H1 (cell line): ENCODE measurements at regions not wholly inside any gene's neighbourhood (a gene's known extent, or its start where the extent isn't known, plus 50 kb on each side); places are given as distances from the start of the nearest gene placed in this dataset.

Source experiments
- POLR2A ChIP-seq, 2 experiments: IDR thresholded peaks; 1 replicate in 1 of 2; 2 replicates in 1 of 2; pipeline ENCODE4 v1.6.1; 2011; ENCODE audit warnings: low read depth in 2 of 2, low read length in 2 of 2, mild to moderate bottlenecking in 2 of 2; ENCODE audit errors: control extremely low read depth in 1 of 2
- YY1 ChIP-seq: IDR thresholded peaks from 2 replicates; pipeline ENCODE4 v1.6.1; 2011; ENCODE audit warnings: low read depth, mild to moderate bottlenecking, low read length
- TF ChIP-seq, protein P1 (sequence below), 3 experiments: IDR thresholded peaks; 1 replicate in 2 of 3; 2 replicates in 1 of 3; pipeline versions ENCODE4 v1.5.1 to v1.6.1; 2011; ENCODE audit warnings: low read length in 3 of 3, mild to moderate bottlenecking in 3 of 3, inconsistent platforms in 2 of 3, low read depth in 1 of 3, moderate library complexity in 1 of 3; ENCODE audit not compliant: insufficient read depth in 1 of 3; ENCODE audit errors: control extremely low read depth in 1 of 3

DNA sequence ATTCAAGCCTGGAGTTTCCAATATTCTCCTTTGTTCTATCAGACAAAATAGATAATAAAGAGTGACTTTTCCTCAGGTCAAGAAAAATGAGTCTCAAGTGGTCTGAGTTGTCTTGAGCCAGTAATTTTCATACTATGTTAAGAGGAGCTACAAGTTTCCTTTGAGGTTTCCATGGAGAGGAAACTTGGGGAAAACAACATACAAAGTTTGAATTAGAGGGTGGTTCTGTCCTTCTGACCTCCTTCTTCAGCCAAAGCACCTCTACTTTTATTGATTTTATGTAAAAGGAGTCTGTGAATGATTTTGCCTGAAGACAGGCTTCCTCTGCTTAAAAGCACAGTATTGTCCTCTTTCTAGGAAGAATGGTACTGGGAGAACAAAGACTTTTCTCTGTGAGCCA lies 497.2 kb upstream of the PKN2 start:
- TF ChIP-seq, protein P1, sequence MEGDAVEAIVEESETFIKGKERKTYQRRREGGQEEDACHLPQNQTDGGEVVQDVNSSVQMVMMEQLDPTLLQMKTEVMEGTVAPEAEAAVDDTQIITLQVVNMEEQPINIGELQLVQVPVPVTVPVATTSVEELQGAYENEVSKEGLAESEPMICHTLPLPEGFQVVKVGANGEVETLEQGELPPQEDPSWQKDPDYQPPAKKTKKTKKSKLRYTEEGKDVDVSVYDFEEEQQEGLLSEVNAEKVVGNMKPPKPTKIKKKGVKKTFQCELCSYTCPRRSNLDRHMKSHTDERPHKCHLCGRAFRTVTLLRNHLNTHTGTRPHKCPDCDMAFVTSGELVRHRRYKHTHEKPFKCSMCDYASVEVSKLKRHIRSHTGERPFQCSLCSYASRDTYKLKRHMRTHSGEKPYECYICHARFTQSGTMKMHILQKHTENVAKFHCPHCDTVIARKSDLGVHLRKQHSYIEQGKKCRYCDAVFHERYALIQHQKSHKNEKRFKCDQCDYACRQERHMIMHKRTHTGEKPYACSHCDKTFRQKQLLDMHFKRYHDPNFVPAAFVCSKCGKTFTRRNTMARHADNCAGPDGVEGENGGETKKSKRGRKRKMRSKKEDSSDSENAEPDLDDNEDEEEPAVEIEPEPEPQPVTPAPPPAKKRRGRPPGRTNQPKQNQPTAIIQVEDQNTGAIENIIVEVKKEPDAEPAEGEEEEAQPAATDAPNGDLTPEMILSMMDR (IDR thresholded peaks at IDR 0.05; ENCODE audit: control extremely low read depth in 1 of 3, insufficient read depth in 1 of 3, low read depth in 1 of 3, low read length in 3 of 3) = no peak
- TF ChIP-seq POLR2A (IDR thresholded peaks at IDR 0.05; ENCODE audit: control extremely low read depth in 1 of 2, low read depth in 2 of 2, low read length in 2 of 2) = no peak
- TF ChIP-seq YY1 = no peak
